ENCODE measurements at regions not wholly inside any gene's neighbourhood (a gene's known extent, or its start where the extent isn't known, plus 50 kb on each side); places are given as distances from the start of the nearest gene placed in this dataset.

DNA sequence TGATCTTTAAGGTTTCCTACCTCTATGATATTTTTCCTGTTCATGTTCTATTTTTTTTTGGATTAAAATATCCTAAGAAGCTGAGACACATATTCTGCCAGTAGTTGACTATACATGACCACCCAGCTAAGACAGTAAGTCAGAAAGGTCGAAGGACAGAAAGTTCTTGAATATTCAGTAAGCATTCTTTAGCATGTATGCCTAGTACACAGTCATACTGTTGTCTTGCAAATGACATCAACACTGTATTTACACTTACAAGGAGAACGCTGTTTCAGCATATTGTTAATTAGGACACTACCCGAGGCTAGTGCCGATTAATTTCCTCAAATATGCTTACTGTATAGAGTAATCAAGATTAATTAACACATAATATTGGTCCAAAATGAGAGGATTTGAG, 300.6 kb downstream of the STIM2 start:
- Mint-ChIP-seq H3K27me3 (peaks cover 0 to under 1% of the 10 kb centered on the region in 2 donors), H3K4me1 (no peaks in the 10 kb centered on the region), H3K9me3 (peaks cover 0 to 2% (median 0%) of the 10 kb centered on the region in 8 donors), H3K36me3 (no peaks in the 10 kb centered on the region), H3K4me3 (no peak overlapping the region), H3K27ac (no peak overlapping the region)
- Histone ChIP-seq H3K27me3 (ENCODE audit: insufficient read depth, low read length) (no peaks in the 10 kb centered on the region), H3K36me3 (ENCODE audit: insufficient read depth, low read length) (no peaks in the 10 kb centered on the region), H3K27ac (ENCODE audit: low read depth, low read length) (no peak overlapping the region), H3K9me3 (ENCODE audit: control insufficient read depth in 1 of 2, low read length in 2 of 2) (no peaks in the 10 kb centered on the region), H3K4me3 (ENCODE audit: low read length in 2 of 2) (no peak overlapping the region), H3K4me1 (ENCODE audit: insufficient read depth, low read length) (no peaks in the 10 kb centered on the region)
- CTCF ChIA-PET (ENCODE audit: partially characterized antibody): no interaction called here
- POLR2A ChIA-PET (ENCODE audit: partially characterized antibody): no interaction called here
- intact Hi-C loops (cut with micrococcal nuclease): no loop called here
- DNase-seq: no peak

- H3K36me3 ChIP-seq (ENCODE audit: insufficient read depth, low read length): no peaks in the 10 kb centered on the region
- no peaks in the 10 kb centered on the region for H3K4me1 Mint-ChIP-seq
- no peak overlapping the region for H3K4me3 ChIP-seq (ENCODE audit: low read length in 2 of 2)
- H3K27me3 Mint-ChIP-seq: peaks cover 2% of the 10 kb centered on the region in 2 donors
- H3K9me3 ChIP-seq (ENCODE audit: control insufficient read depth in 1 of 2, low read length in 2 of 2): no peaks in the 10 kb centered on the region
- ChIA-PET CTCF (ENCODE audit: partially characterized antibody) (no interaction called here), POLR2A (ENCODE audit: partially characterized antibody) (no interaction called here)
- H3K27ac ChIP-seq (ENCODE audit: low read depth, low read length): no peak overlapping the region
- no peak overlapping the region for H3K4me3 Mint-ChIP-seq
- intact Hi-C loops (cut with micrococcal nuclease): no loop called here
- H3K36me3 Mint-ChIP-seq: no peaks in the 10 kb centered on the region
- peaks cover 0 to 13% (median 4%) of the 10 kb centered on the region in 8 donors for H3K9me3 Mint-ChIP-seq
- H3K4me1 ChIP-seq (ENCODE audit: insufficient read depth, low read length): no peaks in the 10 kb centered on the region
- DNase-seq: no peak
- H3K27me3 ChIP-seq (ENCODE audit: insufficient read depth, low read length): no peaks in the 10 kb centered on the region
- H3K27ac Mint-ChIP-seq: no peak overlapping the region
Measured at GRCh38 chr4:27168783-27169182, 308.1 kb downstream of the STIM2 start.

DNA sequence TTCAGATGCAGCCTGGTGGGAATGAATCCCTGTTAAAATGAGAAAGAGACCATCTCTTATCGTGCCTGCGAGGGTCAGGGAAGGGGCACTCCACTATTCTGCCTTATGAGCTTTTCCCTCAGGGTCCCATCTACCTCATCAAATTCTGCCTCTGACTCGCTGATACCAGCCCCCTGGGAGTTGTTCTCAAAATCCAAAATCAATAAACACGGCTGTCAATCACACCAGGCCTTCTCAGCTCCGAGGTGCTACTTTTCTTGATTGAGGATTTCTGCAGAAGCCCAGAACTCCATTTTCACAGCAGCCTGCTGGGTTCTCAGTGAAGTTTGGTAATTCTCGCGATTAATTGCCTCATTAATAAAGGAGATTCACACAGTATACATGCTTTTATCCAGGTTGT, 312.6 kb downstream of the STIM2 start:
- CTCF ChIA-PET (ENCODE audit: partially characterized antibody): no interaction called here
- H3K4me1 ChIP-seq (ENCODE audit: insufficient read depth, low read length): no peaks in the 10 kb centered on the region
- Mint-ChIP-seq H3K4me3 (no peak overlapping the region), H3K36me3 (no peaks in the 10 kb centered on the region), H3K9me3 (peaks cover 0 to 13% (median 6%) of the 10 kb centered on the region in 8 donors), H3K27me3 (peaks cover 2% of the 10 kb centered on the region in 2 donors), H3K4me1 (no peaks in the 10 kb centered on the region), H3K27ac (no peak overlapping the region)
- no peaks in the 10 kb centered on the region for H3K9me3 ChIP-seq (ENCODE audit: control insufficient read depth in 1 of 2, low read length in 2 of 2)
- no peak for DNase-seq
- H3K27ac ChIP-seq (ENCODE audit: low read depth, low read length): no peak overlapping the region
- no peak overlapping the region for H3K4me3 ChIP-seq (ENCODE audit: low read length in 2 of 2)
- intact Hi-C loops (cut with micrococcal nuclease): no loop called here
- H3K36me3 ChIP-seq (ENCODE audit: insufficient read depth, low read length): no peaks in the 10 kb centered on the region
- no peaks in the 10 kb centered on the region for H3K27me3 ChIP-seq (ENCODE audit: insufficient read depth, low read length)
- POLR2A ChIA-PET (ENCODE audit: partially characterized antibody): no interaction called here

GRCh38 chr4:27176400-27176799, 315.8 kb downstream of the STIM2 start:
- Mint-ChIP-seq H3K27ac (no peak overlapping the region), H3K4me3 (no peak overlapping the region), H3K27me3 (no peaks in the 10 kb centered on the region), H3K36me3 (no peaks in the 10 kb centered on the region), H3K9me3 (peaks cover 0 to 8% (median 3%) of the 10 kb centered on the region in 8 donors), H3K4me1 (no peaks in the 10 kb centered on the region)
- H3K36me3 ChIP-seq (ENCODE audit: insufficient read depth, low read length): no peaks in the 10 kb centered on the region
- CTCF ChIA-PET (ENCODE audit: partially characterized antibody): no interaction called here
- no peaks in the 10 kb centered on the region for H3K4me1 ChIP-seq (ENCODE audit: insufficient read depth, low read length)
- H3K27ac ChIP-seq (ENCODE audit: low read depth, low read length): no peak overlapping the region
- H3K9me3 ChIP-seq (ENCODE audit: control insufficient read depth in 1 of 2, low read length in 2 of 2): no peaks in the 10 kb centered on the region
- intact Hi-C loops (cut with micrococcal nuclease): no loop called here
- no peak for DNase-seq
- H3K27me3 ChIP-seq (ENCODE audit: insufficient read depth, low read length): no peaks in the 10 kb centered on the region
- POLR2A ChIA-PET (ENCODE audit: partially characterized antibody): no interaction called here
- H3K4me3 ChIP-seq (ENCODE audit: low read length in 2 of 2): no peak overlapping the region

- no peaks in the 10 kb centered on the region for H3K4me1 ChIP-seq (ENCODE audit: insufficient read depth, low read length)
- intact Hi-C loops (cut with micrococcal nuclease): no loop called here
- Mint-ChIP-seq H3K27ac (no peak overlapping the region), H3K9me3 (peaks cover 0 to 5% (median 3%) of the 10 kb centered on the region in 8 donors), H3K4me3 (no peak overlapping the region), H3K36me3 (no peaks in the 10 kb centered on the region), H3K27me3 (no peaks in the 10 kb centered on the region), H3K4me1 (no peaks in the 10 kb centered on the region)
- no peak overlapping the region for H3K27ac ChIP-seq (ENCODE audit: low read depth, low read length)
- H3K4me3 ChIP-seq (ENCODE audit: low read length in 2 of 2): no peak overlapping the region
- ChIA-PET POLR2A (ENCODE audit: partially characterized antibody) (no interaction called here), CTCF (ENCODE audit: partially characterized antibody) (no interaction called here)
- no peaks in the 10 kb centered on the region for H3K36me3 ChIP-seq (ENCODE audit: insufficient read depth, low read length)
- no peaks in the 10 kb centered on the region for H3K9me3 ChIP-seq (ENCODE audit: control insufficient read depth in 1 of 2, low read length in 2 of 2)
- no peak for DNase-seq
- no peaks in the 10 kb centered on the region for H3K27me3 ChIP-seq (ENCODE audit: insufficient read depth, low read length)
Measured at GRCh38 chr4:27176881-27177280, 316.2 kb downstream of the STIM2 start.

- no peak overlapping the region for H3K4me3 Mint-ChIP-seq
- CTCF ChIA-PET (ENCODE audit: partially characterized antibody): no interaction called here
Measured at GRCh38 chr4:27178061-27178460, 317.4 kb downstream of the STIM2 start.

DNA sequence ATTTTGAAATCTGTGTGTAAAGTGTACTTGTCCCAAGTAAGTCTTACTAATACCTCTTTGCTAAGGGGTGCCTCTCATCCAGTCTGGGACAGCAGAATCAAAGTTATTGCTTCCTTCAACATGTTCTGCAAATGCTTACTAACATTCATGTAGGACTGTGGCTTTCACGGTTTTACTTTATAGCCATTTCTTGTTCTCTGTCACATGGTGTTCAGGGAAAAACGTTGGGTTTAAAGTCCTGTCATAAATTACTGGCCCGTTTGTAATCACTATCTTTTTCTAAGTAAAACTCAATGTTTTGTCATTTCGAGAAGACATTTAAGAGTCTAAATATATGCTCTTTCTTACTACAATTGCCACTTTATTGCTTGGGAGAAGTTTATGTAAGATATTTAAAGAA, 321.1 kb downstream of the STIM2 start:
- Mint-ChIP-seq H3K4me3 (no peak overlapping the region), H3K36me3 (no peaks in the 10 kb centered on the region), H3K4me1 (no peaks in the 10 kb centered on the region), H3K27me3 (no peaks in the 10 kb centered on the region), H3K9me3 (peaks cover 0 to under 1% (median 0%) of the 10 kb centered on the region in 8 donors), H3K27ac (no peak overlapping the region)
- ChIA-PET CTCF (ENCODE audit: partially characterized antibody) (no interaction called here), POLR2A (ENCODE audit: partially characterized antibody) (no interaction called here)
- Histone ChIP-seq H3K27ac (ENCODE audit: low read depth, low read length) (no peak overlapping the region), H3K4me3 (ENCODE audit: low read length in 2 of 2) (no peak overlapping the region), H3K36me3 (ENCODE audit: insufficient read depth, low read length) (no peaks in the 10 kb centered on the region), H3K4me1 (ENCODE audit: insufficient read depth, low read length) (no peaks in the 10 kb centered on the region), H3K9me3 (ENCODE audit: control insufficient read depth in 1 of 2, low read length in 2 of 2) (no peaks in the 10 kb centered on the region), H3K27me3 (ENCODE audit: insufficient read depth, low read length) (no peaks in the 10 kb centered on the region)
- DNase-seq: no peak
- intact Hi-C loops (cut with micrococcal nuclease): no loop called here

More at GRCh38 chr4:27178061-27178460, 317.4 kb downstream of the STIM2 start:
- no peaks in the 10 kb centered on the region for H3K9me3 ChIP-seq (ENCODE audit: control insufficient read depth in 1 of 2, low read length in 2 of 2)
- intact Hi-C loops (cut with micrococcal nuclease): no loop called here
- H3K36me3 ChIP-seq (ENCODE audit: insufficient read depth, low read length): no peaks in the 10 kb centered on the region
- no peaks in the 10 kb centered on the region for H3K36me3 Mint-ChIP-seq
- no peak overlapping the region for H3K27ac ChIP-seq (ENCODE audit: low read depth, low read length)
- peaks cover 0 to 5% (median 3%) of the 10 kb centered on the region in 8 donors for H3K9me3 Mint-ChIP-seq
- POLR2A ChIA-PET (ENCODE audit: partially characterized antibody): no interaction called here
- no peaks in the 10 kb centered on the region for H3K4me1 Mint-ChIP-seq
- H3K27me3 Mint-ChIP-seq: no peaks in the 10 kb centered on the region
- no peaks in the 10 kb centered on the region for H3K4me1 ChIP-seq (ENCODE audit: insufficient read depth, low read length)
- no peak for DNase-seq
- no peaks in the 10 kb centered on the region for H3K27me3 ChIP-seq (ENCODE audit: insufficient read depth, low read length)
- H3K27ac Mint-ChIP-seq: no peak overlapping the region
- H3K4me3 ChIP-seq (ENCODE audit: low read length in 2 of 2): no peak overlapping the region

DNA sequence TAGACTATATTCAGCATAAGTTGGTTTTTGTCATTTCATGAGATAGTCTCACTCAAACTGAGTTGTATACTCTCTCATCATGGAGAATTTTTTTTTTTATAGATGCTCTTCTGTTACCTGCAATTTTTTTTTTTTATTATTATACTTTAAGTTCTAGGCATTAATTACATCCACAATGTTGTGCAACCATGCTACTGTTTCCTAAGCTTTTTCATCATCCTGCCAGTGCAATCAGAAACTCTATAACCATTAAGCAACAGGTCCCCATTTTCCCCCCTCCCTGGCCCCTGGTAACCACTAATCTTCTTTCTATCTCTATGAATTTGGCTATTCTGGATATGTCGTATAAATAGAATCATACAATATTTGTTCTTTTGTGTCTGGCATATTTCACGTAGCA, 321.6 kb downstream of the STIM2 start:
- Histone ChIP-seq H3K9me3 (ENCODE audit: control insufficient read depth in 1 of 2, low read length in 2 of 2) (no peaks in the 10 kb centered on the region), H3K4me3 (ENCODE audit: low read length in 2 of 2) (no peak overlapping the region), H3K36me3 (ENCODE audit: insufficient read depth, low read length) (no peaks in the 10 kb centered on the region), H3K27me3 (ENCODE audit: insufficient read depth, low read length) (no peaks in the 10 kb centered on the region), H3K27ac (ENCODE audit: low read depth, low read length) (no peak overlapping the region), H3K4me1 (ENCODE audit: insufficient read depth, low read length) (no peaks in the 10 kb centered on the region)
- Mint-ChIP-seq H3K36me3 (no peaks in the 10 kb centered on the region), H3K27me3 (no peaks in the 10 kb centered on the region), H3K27ac (no peak overlapping the region), H3K4me3 (no peak overlapping the region), H3K9me3 (peaks cover 0 to 4% (median 0%) of the 10 kb centered on the region in 8 donors), H3K4me1 (no peaks in the 10 kb centered on the region)
- ChIA-PET CTCF (ENCODE audit: partially characterized antibody) (interaction anchor here (0.7 kb wide), 1 partner anchor 15 kb away, joined by 3 read pairs; no protein-coding TSS in a partner anchor), POLR2A (ENCODE audit: partially characterized antibody) (no interaction called here)
- no peak for DNase-seq
- intact Hi-C loops (cut with micrococcal nuclease): no loop called here

All from CD4-positive, alpha-beta memory T cell (primary cell).